ENCODE measurements at regions not wholly inside any gene's neighbourhood (a gene's known extent, or its start where the extent isn't known, plus 50 kb on each side); places are given as distances from the start of the nearest gene placed in this dataset.
"Not testable (repeated sequence)": the region's sequence is repeated elsewhere in the genome, so short reads cannot be mapped to it uniquely, and the experiment has no call there.

GRCh38 chr2:65604246-65604645 is 171.8 kb upstream of the SPRED2 start:
- no peak overlapping the region for H3K27ac ChIP-seq
- TF ChIP-seq CTCF (IDR thresholded peaks at IDR 0.05): no peak
- no peak for TF ChIP-seq ZFX (IDR thresholded peaks at IDR 0.05; ENCODE audit: borderline replicate concordance)

GRCh38 chr2:65602603-65603235 is 170.3 kb upstream of the SPRED2 start:
- TF ChIP-seq CTCF (IDR thresholded peaks at IDR 0.05) (no peak), ZFX (IDR thresholded peaks at IDR 0.05; ENCODE audit: borderline replicate concordance) (no peak)
- no peak overlapping the region for H3K27ac ChIP-seq

GRCh38 chr2:65600871-65601270 is 168.5 kb upstream of the SPRED2 start:
- H3K27ac ChIP-seq: not testable (repeated sequence)

GRCh38 chr2:65600351-65600750 is 168.0 kb upstream of the SPRED2 start:
- H3K27ac ChIP-seq: not testable (repeated sequence)

GRCh38 chr2:65599693-65600092 is 167.3 kb upstream of the SPRED2 start:
- TF ChIP-seq ZFX (IDR thresholded peaks at IDR 0.05; ENCODE audit: borderline replicate concordance) (no peak), CTCF (IDR thresholded peaks at IDR 0.05) (no peak)

GRCh38 chr2:65598996-65599395 is 166.6 kb upstream of the SPRED2 start:
- no peak overlapping the region for H3K27ac ChIP-seq
- no peak for TF ChIP-seq CTCF (IDR thresholded peaks at IDR 0.05)
- no peak for TF ChIP-seq ZFX (IDR thresholded peaks at IDR 0.05; ENCODE audit: borderline replicate concordance)

More at GRCh38 chr2:65599693-65600092, 167.3 kb upstream of the SPRED2 start:
- H3K27ac ChIP-seq: no peak overlapping the region

GRCh38 chr2:65598264-65598663 is 165.9 kb upstream of the SPRED2 start:
- H3K27ac ChIP-seq: no peak overlapping the region
- TF ChIP-seq ZFX (IDR thresholded peaks at IDR 0.05; ENCODE audit: borderline replicate concordance) (no peak), CTCF (IDR thresholded peaks at IDR 0.05) (no peak)

GRCh38 chr2:65595630-65596029 is 163.2 kb upstream of the SPRED2 start:
- H3K27ac ChIP-seq: no peak overlapping the region
- TF ChIP-seq ZFX (IDR thresholded peaks at IDR 0.05; ENCODE audit: borderline replicate concordance): no peak
- no peak for TF ChIP-seq CTCF (IDR thresholded peaks at IDR 0.05)
